ENCODE measurements at regions not wholly inside any gene's neighbourhood (a gene's known extent, or its start where the extent isn't known, plus 50 kb on each side); places are given as distances from the start of the nearest gene placed in this dataset.

- Histone ChIP-seq H2AFZ (ENCODE audit: low read depth, low read length) (peak overlapping the region; percentile 47; the same call in 1 of the 2 replicates), H3K36me3 (ENCODE audit: control insufficient read depth, insufficient read depth, low read length) (no peaks in the 10 kb centered on the region), H3K79me2 (ENCODE audit: control insufficient read depth, insufficient read depth, low read length) (no peaks in the 10 kb centered on the region), H3K4me2 (ENCODE audit: insufficient read depth, low read length) (peak overlapping the region; percentile 33; the same call in 1 of the 2 replicates), H3K9me1 (ENCODE audit: control insufficient read depth, insufficient read depth, low read length) (no peaks in the 10 kb centered on the region), H3K27me3 (ENCODE audit: control insufficient read depth in 2 of 2, insufficient read depth in 2 of 2, low read length in 2 of 2) (peaks cover 4 to 48% of the 10 kb centered on the region in 2 experiments; a peak in 3 of 5 replicates), H3K27ac (ENCODE audit: extremely low read depth, low read depth, low read length) (no peak overlapping the region), H3K4me1 (replicated peaks in 1 of 2; ENCODE audit: control insufficient read depth in 2 of 2, insufficient read depth in 2 of 2, low read length in 2 of 2) (peaks cover 0 to 7% of the 10 kb centered on the region in 2 experiments; a peak in 2 of 5 replicates), H3K4me3 (no peak overlapping the region; the same call in 1 of the 2 replicates), H3K9me3 (replicated peaks; ENCODE audit: control insufficient read depth, insufficient read depth, low read depth, low read length) (no peaks in the 10 kb centered on the region), H3K9ac (ENCODE audit: insufficient read depth in 1 of 2, low read depth in 2 of 2, low read length in 2 of 2) (no peak overlapping the region), H4K20me1 (replicated peaks; ENCODE audit: control insufficient read depth, insufficient read depth, low read length) (no peaks in the 10 kb centered on the region; the same call in 1 of the 2 replicates)
- DNase-seq (ENCODE audit: extremely low read depth in 1 of 4, low spot score in 3 of 4) (peak; percentile 39 to 61 (median 54)), ATAC-seq (peak; percentile 88), FAIRE-seq (peak; percentile 48)
- intact Hi-C loops (cut with micrococcal nuclease) (no loop called here), in situ Hi-C loops (cut with MboI) (no loop called here)
- 19% methylated on average over 17 of the region's 18 CpGs for WGBS (ENCODE audit: insufficient coverage, low coverage, missing lambda C conversion rate)
- ChIA-PET POLR2A (no interaction called here), CTCF (ENCODE audit: low intra/inter-chr PET ratio) (no interaction called here)
- no TSS peak for BruUV-seq (replicated peaks)
- TF ChIP-seq TCFL5 (CRISPR knock-in tag; conservative IDR thresholded peaks at IDR 0.05) (no peak), CBFA2T2 (conservative IDR thresholded peaks at IDR 0.05) (peak; percentile 45), TOE1 (IDR thresholded peaks at IDR 0.05; ENCODE audit: borderline replicate concordance) (peak; percentile 88; the same call in 1 of the 2 replicates), TOE1 (CRISPR knock-in tag; IDR thresholded peaks at IDR 0.05; ENCODE audit: borderline replicate concordance, low read depth) (no peak), ZBED1 (IDR thresholded peaks at IDR 0.05) (no peak), USF2 (CRISPR knock-in tag; IDR thresholded peaks at IDR 0.05) (peak; percentile 95), HLTF (IDR thresholded peaks at IDR 0.05) (no peak), RAD51 (IDR thresholded peaks at IDR 0.05; ENCODE audit: borderline replicate concordance, low read depth) (peak; percentile 94), NR2C2 (CRISPR knock-in tag; IDR thresholded peaks at IDR 0.05) (no peak), NR2C2 (tag; IDR thresholded peaks at IDR 0.05) (peak; percentile 78), ZNF224 (CRISPR knock-in tag; IDR thresholded peaks at IDR 0.05) (no peak), E2F3 (CRISPR knock-in tag; IDR thresholded peaks at IDR 0.05) (no peak), ESRRA (IDR thresholded peaks at IDR 0.05; ENCODE audit: borderline replicate concordance, low read depth) (peak; percentile 23; the same call in 1 of the 2 replicates), DNMT1 (IDR thresholded peaks at IDR 0.05) (no peak), HMG20A (CRISPR knock-in tag; conservative IDR thresholded peaks at IDR 0.05) (no peak), MAFF (IDR thresholded peaks at IDR 0.05; ENCODE audit: low read length) (no peak), PHB (CRISPR knock-in tag; IDR thresholded peaks at IDR 0.05) (no peak)
- TF ChIP-seq, protein P1, sequence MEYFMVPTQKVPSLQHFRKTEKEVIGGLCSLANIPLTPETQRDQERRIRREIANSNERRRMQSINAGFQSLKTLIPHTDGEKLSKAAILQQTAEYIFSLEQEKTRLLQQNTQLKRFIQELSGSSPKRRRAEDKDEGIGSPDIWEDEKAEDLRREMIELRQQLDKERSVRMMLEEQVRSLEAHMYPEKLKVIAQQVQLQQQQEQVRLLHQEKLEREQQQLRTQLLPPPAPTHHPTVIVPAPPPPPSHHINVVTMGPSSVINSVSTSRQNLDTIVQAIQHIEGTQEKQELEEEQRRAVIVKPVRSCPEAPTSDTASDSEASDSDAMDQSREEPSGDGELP (CRISPR knock-in tag; IDR thresholded peaks at IDR 0.05; ENCODE audit: borderline replicate concordance) = 0 out of 2 replicates have a peak, but pooled peaks have one; percentile 25
- TF ChIP-seq, protein P2, sequence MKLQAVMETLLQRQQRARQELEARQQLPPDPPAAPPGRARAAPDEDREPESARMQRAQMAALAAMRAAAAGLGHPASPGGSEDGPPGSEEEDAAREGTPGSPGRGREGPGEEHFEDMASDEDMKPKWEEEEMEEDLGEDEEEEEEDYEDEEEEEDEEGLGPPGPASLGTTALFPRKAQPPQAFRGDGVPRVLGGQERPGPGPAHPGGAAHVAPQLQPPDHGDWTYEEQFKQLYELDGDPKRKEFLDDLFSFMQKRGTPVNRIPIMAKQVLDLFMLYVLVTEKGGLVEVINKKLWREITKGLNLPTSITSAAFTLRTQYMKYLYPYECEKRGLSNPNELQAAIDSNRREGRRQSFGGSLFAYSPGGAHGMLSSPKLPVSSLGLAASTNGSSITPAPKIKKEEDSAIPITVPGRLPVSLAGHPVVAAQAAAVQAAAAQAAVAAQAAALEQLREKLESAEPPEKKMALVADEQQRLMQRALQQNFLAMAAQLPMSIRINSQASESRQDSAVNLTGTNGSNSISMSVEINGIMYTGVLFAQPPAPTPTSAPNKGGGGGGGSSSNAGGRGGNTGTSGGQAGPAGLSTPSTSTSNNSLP (IDR thresholded peaks at IDR 0.05; ENCODE audit: borderline replicate concordance, low read depth, low read length) = no peak
Measured at GRCh38 chr12:131529196-131530040, 181.5 kb upstream of the SFSWAP start.
